ENCODE measurements at regions not wholly inside any gene's neighbourhood (a gene's known extent, or its start where the extent isn't known, plus 50 kb on each side); places are given as distances from the start of the nearest gene placed in this dataset.

GRCh38 chr10:3452683-3453361 is 280.2 kb upstream of the PITRM1 start:
- TF ChIP-seq, protein P1, sequence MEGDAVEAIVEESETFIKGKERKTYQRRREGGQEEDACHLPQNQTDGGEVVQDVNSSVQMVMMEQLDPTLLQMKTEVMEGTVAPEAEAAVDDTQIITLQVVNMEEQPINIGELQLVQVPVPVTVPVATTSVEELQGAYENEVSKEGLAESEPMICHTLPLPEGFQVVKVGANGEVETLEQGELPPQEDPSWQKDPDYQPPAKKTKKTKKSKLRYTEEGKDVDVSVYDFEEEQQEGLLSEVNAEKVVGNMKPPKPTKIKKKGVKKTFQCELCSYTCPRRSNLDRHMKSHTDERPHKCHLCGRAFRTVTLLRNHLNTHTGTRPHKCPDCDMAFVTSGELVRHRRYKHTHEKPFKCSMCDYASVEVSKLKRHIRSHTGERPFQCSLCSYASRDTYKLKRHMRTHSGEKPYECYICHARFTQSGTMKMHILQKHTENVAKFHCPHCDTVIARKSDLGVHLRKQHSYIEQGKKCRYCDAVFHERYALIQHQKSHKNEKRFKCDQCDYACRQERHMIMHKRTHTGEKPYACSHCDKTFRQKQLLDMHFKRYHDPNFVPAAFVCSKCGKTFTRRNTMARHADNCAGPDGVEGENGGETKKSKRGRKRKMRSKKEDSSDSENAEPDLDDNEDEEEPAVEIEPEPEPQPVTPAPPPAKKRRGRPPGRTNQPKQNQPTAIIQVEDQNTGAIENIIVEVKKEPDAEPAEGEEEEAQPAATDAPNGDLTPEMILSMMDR (conservative IDR thresholded peaks at IDR 0.05 in 1 of 2, IDR thresholded peaks at IDR 0.05 in 1 of 2; ENCODE audit: low read depth in 1 of 2, low read length in 2 of 2) = no peak
- no peak for TF ChIP-seq EZH2 (IDR thresholded peaks at IDR 0.05; ENCODE audit: low read length, missing control alignments)
